ENCODE measurements at regions not wholly inside any gene's neighbourhood (a gene's known extent, or its start where the extent isn't known, plus 50 kb on each side); places are given as distances from the start of the nearest gene placed in this dataset.

DNA sequence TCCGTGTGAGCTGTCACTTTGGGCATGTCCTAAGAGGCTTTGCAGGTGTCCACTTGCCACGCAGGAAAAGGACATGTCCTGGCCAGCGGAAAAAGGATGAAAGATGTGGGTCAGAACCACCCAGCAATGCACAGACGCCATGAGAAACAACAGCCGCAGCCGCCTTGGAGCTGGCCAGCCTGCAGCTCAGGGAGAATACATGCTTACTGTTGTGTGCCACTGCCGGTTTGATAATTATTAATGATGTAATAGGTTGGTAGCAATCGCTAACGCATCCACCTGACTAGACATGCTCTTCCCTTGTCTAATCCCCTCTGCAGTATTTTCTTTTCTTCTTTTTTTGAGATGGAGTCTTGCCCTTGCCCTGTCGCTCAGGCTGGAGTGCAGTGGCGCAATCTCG lies 221.7 kb downstream of the HAUS1 start:
- TF ChIP-seq, protein P1, sequence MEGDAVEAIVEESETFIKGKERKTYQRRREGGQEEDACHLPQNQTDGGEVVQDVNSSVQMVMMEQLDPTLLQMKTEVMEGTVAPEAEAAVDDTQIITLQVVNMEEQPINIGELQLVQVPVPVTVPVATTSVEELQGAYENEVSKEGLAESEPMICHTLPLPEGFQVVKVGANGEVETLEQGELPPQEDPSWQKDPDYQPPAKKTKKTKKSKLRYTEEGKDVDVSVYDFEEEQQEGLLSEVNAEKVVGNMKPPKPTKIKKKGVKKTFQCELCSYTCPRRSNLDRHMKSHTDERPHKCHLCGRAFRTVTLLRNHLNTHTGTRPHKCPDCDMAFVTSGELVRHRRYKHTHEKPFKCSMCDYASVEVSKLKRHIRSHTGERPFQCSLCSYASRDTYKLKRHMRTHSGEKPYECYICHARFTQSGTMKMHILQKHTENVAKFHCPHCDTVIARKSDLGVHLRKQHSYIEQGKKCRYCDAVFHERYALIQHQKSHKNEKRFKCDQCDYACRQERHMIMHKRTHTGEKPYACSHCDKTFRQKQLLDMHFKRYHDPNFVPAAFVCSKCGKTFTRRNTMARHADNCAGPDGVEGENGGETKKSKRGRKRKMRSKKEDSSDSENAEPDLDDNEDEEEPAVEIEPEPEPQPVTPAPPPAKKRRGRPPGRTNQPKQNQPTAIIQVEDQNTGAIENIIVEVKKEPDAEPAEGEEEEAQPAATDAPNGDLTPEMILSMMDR (IDR thresholded peaks at IDR 0.05; ENCODE audit: low read depth, low read length) = no peak
- H3K4me3 ChIP-seq (ENCODE audit: low read depth, low read length) = no peak overlapping the region

- TF ChIP-seq, protein P1 (IDR thresholded peaks at IDR 0.05; ENCODE audit: low read depth, low read length) = no peak
- H3K4me3 ChIP-seq (ENCODE audit: low read depth, low read length) = no peak overlapping the region
Measured at GRCh38 chr18:46329736-46330246, 225.6 kb downstream of the HAUS1 start.

GRCh38 chr18:46331316-46331715 lies 227.1 kb downstream of the HAUS1 start:
- TF ChIP-seq, protein P1 (IDR thresholded peaks at IDR 0.05; ENCODE audit: low read depth, low read length) = no peak
- no peak overlapping the region for H3K4me3 ChIP-seq (ENCODE audit: low read depth, low read length)

- H3K4me3 ChIP-seq (ENCODE audit: low read depth, low read length) = no peak overlapping the region
Measured at GRCh38 chr18:46332286-46332801, 228.2 kb downstream of the HAUS1 start.

DNA sequence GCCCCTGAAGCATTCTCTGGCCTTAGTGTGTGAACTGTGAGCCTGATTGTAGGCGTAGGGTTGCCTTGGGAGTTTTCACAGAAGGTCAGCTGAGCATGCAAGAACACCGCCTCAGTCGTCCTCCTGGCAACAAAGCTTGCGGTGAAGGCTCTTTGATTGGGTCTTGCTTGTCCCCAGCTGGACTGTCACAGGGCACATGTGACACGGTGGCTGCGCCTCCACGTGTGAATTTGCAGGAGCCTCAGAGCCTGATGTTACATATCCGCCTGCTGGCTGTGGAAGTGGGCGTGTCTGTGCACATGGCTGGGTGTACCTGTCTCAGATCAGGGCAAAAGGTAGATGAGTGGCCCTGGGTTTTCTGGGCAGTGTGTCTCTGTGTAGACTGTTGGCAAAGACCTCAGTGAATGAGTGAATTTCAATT lies 228.7 kb downstream of the HAUS1 start:
- TF ChIP-seq, protein P1 (IDR thresholded peaks at IDR 0.05; ENCODE audit: low read depth, low read length) = no peak
- H3K4me3 ChIP-seq (ENCODE audit: low read depth, low read length) = no peak overlapping the region

More at GRCh38 chr18:46332286-46332801, 228.2 kb downstream of the HAUS1 start:
- TF ChIP-seq, protein P1 (IDR thresholded peaks at IDR 0.05; ENCODE audit: low read depth, low read length) = no peak

GRCh38 chr18:46333431-46334135 lies 229.4 kb downstream of the HAUS1 start:
- no peak overlapping the region for H3K4me3 ChIP-seq (ENCODE audit: low read depth, low read length)
- TF ChIP-seq, protein P1 (IDR thresholded peaks at IDR 0.05; ENCODE audit: low read depth, low read length) = no peak

DNA sequence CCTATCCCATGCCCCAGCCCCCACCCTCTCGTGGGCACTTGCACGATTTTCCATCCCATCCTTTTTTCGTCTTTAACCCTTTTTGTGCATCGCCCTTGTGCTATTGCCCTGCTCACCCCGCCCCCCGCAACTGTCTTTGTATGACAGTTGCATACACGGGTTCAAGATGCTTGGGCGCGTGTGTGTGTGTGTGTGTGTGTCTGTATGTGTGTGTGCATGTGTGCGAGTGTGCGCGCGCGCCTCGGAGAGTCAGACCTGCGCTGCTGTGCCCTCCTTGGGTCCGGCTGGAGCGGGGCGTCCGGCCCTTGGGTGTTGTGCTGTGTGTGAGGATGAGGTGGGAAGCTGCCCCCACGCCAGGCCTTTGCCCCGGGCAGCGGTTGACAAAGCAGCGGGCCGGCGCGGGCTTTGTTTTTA lies 230.7 kb downstream of the HAUS1 start:
- TF ChIP-seq, protein P1 (IDR thresholded peaks at IDR 0.05; ENCODE audit: low read depth, low read length) = no peak
- H3K4me3 ChIP-seq (ENCODE audit: low read depth, low read length) = no peak overlapping the region

All from WI38 (cell line).